WTC11 (cell line): ENCODE measurements at regions not wholly inside any gene's neighbourhood (a gene's known extent, or its start where the extent isn't known, plus 50 kb on each side); places are given as distances from the start of the nearest gene placed in this dataset.

Experiments
- ATAC-seq: fragments of 200-7000 bp; cut with Tn5 transposase; 2 replicates; pipeline ENCODE4 v1.10.0; 2021; ENCODE audit warnings: mild to moderate bottlenecking, moderate library complexity
- CTCF ChIA-PET: fragments of 300-600 bp; sonication (Branson Sonifier 250); formaldehyde crosslinking; loops from one replicate; lab custom pipeline; 2021; ENCODE audit warnings: antibody characterized with exemption; lab: Charles Lee
- POLR2A ChIA-PET: fragments of 350-600 bp; sonication (Branson Sonifier 250); formaldehyde crosslinking; loops from one replicate; lab custom pipeline; 2021; ENCODE audit warnings: antibody characterized with exemption; lab: Charles Lee
- DNase-seq: peaks from one replicate; pipeline ENCODE4 v3.0.0; 2021; ENCODE audit warnings: low spot score
- H3K27ac Mint-ChIP-seq: 2 replicates; pipeline ENCODE4 v1.8.0; 2021; ENCODE audit warnings: mixed read lengths
- H3K27me3 Mint-ChIP-seq: 2 replicates; pipeline ENCODE4 v1.8.0; 2021; ENCODE audit warnings: low read depth, mild to moderate bottlenecking, moderate library complexity, mixed read lengths
- H3K36me3 Mint-ChIP-seq: 2 replicates; pipeline ENCODE4 v1.8.0; 2021; ENCODE audit warnings: mixed read lengths
- H3K4me1 Mint-ChIP-seq: 2 replicates; pipeline ENCODE4 v1.8.0; 2022; ENCODE audit warnings: mixed read lengths
- H3K4me3 Mint-ChIP-seq: 2 replicates; pipeline ENCODE4 v1.8.0; 2021; ENCODE audit warnings: mild to moderate bottlenecking, moderate library complexity, mixed read lengths
- H3K9me3 Mint-ChIP-seq: 2 replicates; pipeline ENCODE4 v1.8.0; 2021; ENCODE audit warnings: mixed read lengths
- CREM ChIP-seq: sonication (generic); formaldehyde crosslinking; IDR thresholded peaks from 2 replicates; pipeline ENCODE4 v1.8.1; 2022; ENCODE audit warnings: mild to moderate bottlenecking, missing genetic modification reagents, moderate library complexity
- ELF4 ChIP-seq: sonication (generic); formaldehyde crosslinking; IDR thresholded peaks from 2 replicates; pipeline ENCODE4 v1.8.1; 2022; ENCODE audit warnings: low read depth, mild to moderate bottlenecking, moderate library complexity, missing genetic modification reagents
- ETV6 ChIP-seq: sonication (generic); formaldehyde crosslinking; IDR thresholded peaks from 2 replicates; pipeline ENCODE4 v1.8.1; 2022; ENCODE audit warnings: mild to moderate bottlenecking, missing genetic modification reagents
- FOXJ3 ChIP-seq: sonication (generic); formaldehyde crosslinking; IDR thresholded peaks from 2 replicates; pipeline ENCODE4 v1.9.0; 2021; ENCODE audit warnings: missing genetic modification reagents, mild to moderate bottlenecking, borderline replicate concordance
- GABPB1 ChIP-seq: sonication (generic); formaldehyde crosslinking; IDR thresholded peaks from 2 replicates; pipeline ENCODE4 v1.8.1; 2023; ENCODE audit warnings: mild to moderate bottlenecking, missing genetic modification reagents
- GRHL2 ChIP-seq: fragments of 250-450 bp; sonication (Bioruptor Pico); IDR thresholded peaks from 2 replicates; pipeline ENCODE4 v1.8.0; 2022; ENCODE audit warnings: mild to moderate bottlenecking, moderate library complexity; ENCODE audit not compliant: insufficient replicate concordance, severe bottlenecking
- NR2C2 ChIP-seq: sonication (generic); formaldehyde crosslinking; IDR thresholded peaks from 2 replicates; pipeline ENCODE4 v1.8.0; 2022; ENCODE audit warnings: mild to moderate bottlenecking, missing genetic modification reagents
- RORB ChIP-seq: fragments of 250-450 bp; sonication (Bioruptor Pico); IDR thresholded peaks from 2 replicates; pipeline ENCODE4 v1.9.0; 2021; ENCODE audit warnings: mild to moderate bottlenecking
- ZNF263 ChIP-seq: sonication (generic); formaldehyde crosslinking; IDR thresholded peaks from 2 replicates; pipeline ENCODE4 v1.8.1; 2022; ENCODE audit warnings: low read depth, mild to moderate bottlenecking, moderate library complexity, missing genetic modification reagents
- ZNF423 ChIP-seq: fragments of 250-450 bp; sonication (Bioruptor Pico); IDR thresholded peaks from 2 replicates; pipeline ENCODE4 v2.1.2; 2022; ENCODE audit warnings: mild to moderate bottlenecking, moderate library complexity
- TF ChIP-seq, protein P1 (sequence below): sonication (generic); formaldehyde crosslinking; IDR thresholded peaks from 2 replicates; pipeline ENCODE4 v1.8.1; 2022; ENCODE audit warnings: missing genetic modification reagents, borderline replicate concordance
- TF ChIP-seq, protein P2 (sequence below): fragments of 250-450 bp; sonication (Bioruptor Pico); conservative IDR thresholded peaks from 2 replicates; pipeline ENCODE4 v1.9.0; 2021; ENCODE audit warnings: mild to moderate bottlenecking
- TF ChIP-seq, protein P3 (sequence below): sonication (generic); formaldehyde crosslinking; IDR thresholded peaks from 2 replicates; pipeline ENCODE4 v1.8.0; 2022; ENCODE audit warnings: mild to moderate bottlenecking, missing genetic modification reagents
- TF ChIP-seq, protein P4 (sequence below): sonication (generic); formaldehyde crosslinking; IDR thresholded peaks from 2 replicates; pipeline ENCODE4 v1.8.1; 2023; ENCODE audit warnings: mild to moderate bottlenecking, missing genetic modification reagents, moderate library complexity
- TF ChIP-seq, protein P5 (sequence below): fragments of 250-450 bp; sonication (Bioruptor Pico); IDR thresholded peaks from 2 replicates; pipeline ENCODE4 v1.9.0; 2021; ENCODE audit warnings: mild to moderate bottlenecking
- TF ChIP-seq, protein P6 (sequence below): fragments of 250-450 bp; sonication (Bioruptor Pico); IDR thresholded peaks from 2 replicates; pipeline ENCODE4 v1.9.0; 2021; ENCODE audit warnings: mild to moderate bottlenecking, borderline replicate concordance

DNA sequence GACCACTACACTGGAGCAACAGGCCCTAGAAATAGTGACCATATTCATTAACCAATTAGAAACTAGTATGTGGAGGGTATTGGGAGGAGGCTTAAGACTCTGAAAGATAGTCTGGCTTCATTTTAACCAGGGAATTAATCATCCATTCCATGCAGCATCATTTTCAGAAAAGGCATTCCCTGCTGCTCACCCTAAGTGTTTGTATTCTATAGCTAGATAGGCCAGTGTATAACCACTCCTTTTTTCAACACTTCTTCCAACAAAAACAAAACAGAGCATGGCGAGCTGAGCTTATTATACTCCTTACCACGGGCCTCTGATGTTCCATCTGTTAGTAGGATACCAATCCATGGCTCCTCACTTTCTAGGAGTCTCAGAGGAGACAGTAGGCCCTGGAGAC lies 112.0 kb upstream of the PKDCC start:
- DNase-seq = no peak
- POLR2A ChIA-PET = no interaction called here
- TF ChIP-seq, protein P1, sequence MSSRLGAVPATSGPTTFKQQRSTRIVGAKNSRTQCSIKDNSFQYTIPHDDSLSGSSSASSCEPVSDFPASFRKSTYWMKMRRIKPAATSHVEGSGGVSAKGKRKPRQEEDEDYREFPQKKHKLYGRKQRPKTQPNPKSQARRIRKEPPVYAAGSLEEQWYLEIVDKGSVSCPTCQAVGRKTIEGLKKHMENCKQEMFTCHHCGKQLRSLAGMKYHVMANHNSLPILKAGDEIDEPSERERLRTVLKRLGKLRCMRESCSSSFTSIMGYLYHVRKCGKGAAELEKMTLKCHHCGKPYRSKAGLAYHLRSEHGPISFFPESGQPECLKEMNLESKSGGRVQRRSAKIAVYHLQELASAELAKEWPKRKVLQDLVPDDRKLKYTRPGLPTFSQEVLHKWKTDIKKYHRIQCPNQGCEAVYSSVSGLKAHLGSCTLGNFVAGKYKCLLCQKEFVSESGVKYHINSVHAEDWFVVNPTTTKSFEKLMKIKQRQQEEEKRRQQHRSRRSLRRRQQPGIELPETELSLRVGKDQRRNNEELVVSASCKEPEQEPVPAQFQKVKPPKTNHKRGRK (CRISPR knock-in tag) = no peak
- TF ChIP-seq FOXJ3 (CRISPR knock-in tag) = no peak
- TF ChIP-seq, all 79 proteins: peak for 0
- Mint-ChIP-seq H3K36me3 (no peaks in the 10 kb centered on the region), H3K27me3 (no peaks in the 10 kb centered on the region; the same call in 1 of the 2 replicates), H3K9me3 (no peaks in the 10 kb centered on the region), H3K4me3 (no peak overlapping the region), H3K4me1 (peaks cover 69% of the 10 kb centered on the region), H3K27ac (no peak overlapping the region)
- ATAC-seq = no peak
- CTCF ChIA-PET = interaction anchor here (3.3 kb wide), 1 partner anchor 65 kb away, joined by 36 read pairs; no protein-coding TSS in a partner anchor

DNA sequence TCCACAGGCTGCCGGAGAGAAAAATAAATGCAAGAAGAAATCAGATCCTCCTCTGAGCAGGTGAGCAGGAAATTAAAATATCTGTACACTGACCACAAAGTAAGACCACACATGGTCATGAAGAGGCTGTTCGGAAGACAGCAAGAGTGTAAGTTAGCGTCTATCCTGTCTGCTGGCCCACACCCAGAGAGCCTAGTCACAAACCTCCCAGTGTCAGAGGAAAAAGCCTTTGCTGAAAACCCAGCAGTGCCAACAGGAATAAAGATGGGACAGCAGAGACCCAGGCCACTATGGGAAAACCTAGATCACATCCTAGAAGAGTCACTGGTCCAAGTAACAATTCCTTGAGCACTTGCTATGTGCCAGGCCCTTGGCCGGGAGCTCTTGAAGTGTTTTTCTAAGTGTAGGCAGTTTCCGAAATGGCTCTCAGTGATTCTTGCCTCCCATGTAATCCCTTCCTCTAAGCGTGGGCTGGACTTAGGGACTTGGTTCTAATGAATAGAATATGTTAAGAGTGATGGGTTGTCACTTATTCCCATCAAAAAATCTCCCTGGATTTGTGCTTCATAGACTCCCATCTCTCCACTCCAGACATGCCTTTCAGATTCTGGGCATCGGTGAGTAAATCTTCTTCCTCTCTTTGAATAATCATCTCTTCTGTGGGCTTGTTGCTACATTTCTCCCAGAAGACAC lies 110.9 kb upstream of the PKDCC start:
- ChIA-PET POLR2A (interaction anchor here (0.6 to 3.9 kb wide), 6 partner anchors 9 to 141 kb away, joined by 3 to 28 read pairs (median 4); partner anchors contain the start of gene PKDCC), CTCF (interaction anchor here (0.6 to 3.3 kb wide), 10 partner anchors 9 to 154 kb away, joined by 3 to 36 read pairs (median 10); no protein-coding TSS in a partner anchor)
- DNase-seq (no peak), ATAC-seq (no peak)
- no peak for TF ChIP-seq CREM
- TF ChIP-seq NR2C2 (CRISPR knock-in tag) = no peak
- TF ChIP-seq GRHL2 (CRISPR knock-in tag) = no peak
- no peak for TF ChIP-seq GABPB1 (CRISPR knock-in tag)
- no peak for TF ChIP-seq ZNF263 (CRISPR knock-in tag)
- TF ChIP-seq, protein P2, sequence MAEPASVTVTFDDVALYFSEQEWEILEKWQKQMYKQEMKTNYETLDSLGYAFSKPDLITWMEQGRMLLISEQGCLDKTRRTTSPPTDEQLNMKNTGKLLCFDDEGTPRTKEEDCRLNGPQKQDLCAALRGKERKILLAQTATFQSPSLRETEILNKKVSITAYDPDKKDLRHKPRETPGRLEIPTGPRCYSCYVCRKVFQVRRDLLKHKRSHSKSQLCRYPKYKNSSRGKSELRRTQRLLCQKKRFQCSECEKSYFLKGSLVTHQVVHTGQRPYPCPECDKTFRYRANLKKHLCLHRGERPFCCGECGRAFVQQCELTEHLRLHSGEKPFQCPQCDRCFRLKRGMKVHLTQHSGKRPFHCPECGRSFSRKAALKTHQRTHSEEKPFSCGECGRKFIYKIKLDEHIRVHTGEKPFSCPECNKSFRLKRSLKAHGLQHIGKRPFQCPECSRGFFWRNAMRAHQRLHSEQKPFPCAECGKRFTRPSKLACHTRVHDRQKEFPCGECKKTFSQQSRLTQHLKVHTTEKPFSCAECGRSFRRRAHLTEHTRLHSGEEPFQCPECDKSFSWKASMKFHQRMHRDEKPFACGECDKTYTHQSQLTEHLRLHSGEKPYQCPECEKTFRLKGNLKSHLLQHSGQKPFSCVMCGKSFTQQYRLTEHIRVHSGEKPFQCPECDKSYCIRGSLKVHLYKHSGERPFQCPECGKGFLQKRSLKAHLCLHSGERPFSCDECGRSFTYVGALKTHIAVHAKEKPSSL = no peak
- no peak for TF ChIP-seq ELF4 (CRISPR knock-in tag)
- TF ChIP-seq ZNF423 (CRISPR knock-in tag) = no peak
- TF ChIP-seq RORB (CRISPR knock-in tag) = no peak
- TF ChIP-seq, protein P3, sequence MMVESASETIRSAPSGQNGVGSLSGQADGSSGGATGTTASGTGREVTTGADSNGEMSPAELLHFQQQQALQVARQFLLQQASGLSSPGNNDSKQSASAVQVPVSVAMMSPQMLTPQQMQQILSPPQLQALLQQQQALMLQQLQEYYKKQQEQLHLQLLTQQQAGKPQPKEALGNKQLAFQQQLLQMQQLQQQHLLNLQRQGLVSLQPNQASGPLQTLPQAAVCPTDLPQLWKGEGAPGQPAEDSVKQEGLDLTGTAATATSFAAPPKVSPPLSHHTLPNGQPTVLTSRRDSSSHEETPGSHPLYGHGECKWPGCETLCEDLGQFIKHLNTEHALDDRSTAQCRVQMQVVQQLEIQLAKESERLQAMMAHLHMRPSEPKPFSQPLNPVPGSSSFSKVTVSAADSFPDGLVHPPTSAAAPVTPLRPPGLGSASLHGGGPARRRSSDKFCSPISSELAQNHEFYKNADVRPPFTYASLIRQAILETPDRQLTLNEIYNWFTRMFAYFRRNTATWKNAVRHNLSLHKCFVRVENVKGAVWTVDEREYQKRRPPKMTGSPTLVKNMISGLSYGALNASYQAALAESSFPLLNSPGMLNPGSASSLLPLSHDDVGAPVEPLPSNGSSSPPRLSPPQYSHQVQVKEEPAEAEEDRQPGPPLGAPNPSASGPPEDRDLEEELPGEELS (CRISPR knock-in tag) = no peak
- TF ChIP-seq, protein P4, sequence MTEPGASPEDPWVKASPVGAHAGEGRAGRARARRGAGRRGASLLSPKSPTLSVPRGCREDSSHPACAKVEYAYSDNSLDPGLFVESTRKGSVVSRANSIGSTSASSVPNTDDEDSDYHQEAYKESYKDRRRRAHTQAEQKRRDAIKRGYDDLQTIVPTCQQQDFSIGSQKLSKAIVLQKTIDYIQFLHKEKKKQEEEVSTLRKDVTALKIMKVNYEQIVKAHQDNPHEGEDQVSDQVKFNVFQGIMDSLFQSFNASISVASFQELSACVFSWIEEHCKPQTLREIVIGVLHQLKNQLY (CRISPR knock-in tag) = no peak
- H3K36me3 Mint-ChIP-seq = no peaks in the 10 kb centered on the region
- H3K27ac Mint-ChIP-seq = peak overlapping the region; percentile 92
- H3K4me1 Mint-ChIP-seq = peaks cover 79% of the 10 kb centered on the region
- no peaks in the 10 kb centered on the region for H3K9me3 Mint-ChIP-seq
- no peaks in the 10 kb centered on the region; the same call in 1 of the 2 replicates for H3K27me3 Mint-ChIP-seq
- H3K4me3 Mint-ChIP-seq = no peak overlapping the region

DNA sequence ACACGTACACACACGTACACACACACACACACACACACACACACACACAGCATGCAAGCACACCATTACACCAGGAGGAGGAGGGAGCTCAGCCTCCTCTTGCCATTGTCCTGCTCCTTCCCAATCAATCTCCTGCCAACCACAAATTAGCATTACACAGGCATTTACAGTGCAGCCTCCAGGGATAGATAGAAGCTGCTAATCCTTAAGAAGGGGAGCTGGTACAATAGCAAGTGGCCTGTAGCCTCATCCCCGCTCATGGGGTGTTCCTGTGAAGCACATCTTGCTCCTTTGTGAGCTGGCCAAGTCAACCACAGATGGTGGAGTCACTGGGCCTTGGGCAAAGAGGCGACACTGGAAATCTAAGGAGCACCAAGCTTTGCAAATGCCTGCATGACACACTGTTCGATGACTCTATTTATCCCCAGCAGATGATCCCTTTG lies 110.3 kb upstream of the PKDCC start:
- H3K36me3 Mint-ChIP-seq = no peaks in the 10 kb centered on the region
- H3K9me3 Mint-ChIP-seq = no peaks in the 10 kb centered on the region
- POLR2A ChIA-PET = interaction anchor here (0.6 to 3.9 kb wide), 9 partner anchors 10 to 140 kb away, joined by 3 to 28 read pairs (median 4); partner anchors contain the start of gene PKDCC
- peak overlapping the region; percentile 92 for H3K27ac Mint-ChIP-seq
- no peaks in the 10 kb centered on the region; the same call in 1 of the 2 replicates for H3K27me3 Mint-ChIP-seq
- H3K4me3 Mint-ChIP-seq = peak overlapping the region; percentile 16; the same call in 1 of the 2 replicates
- H3K4me1 Mint-ChIP-seq = peaks cover 81% of the 10 kb centered on the region
- DNase-seq (peak; percentile 38), ATAC-seq (peak; percentile 79)
- CTCF ChIA-PET = interaction anchor here (0.5 to 3.3 kb wide), 22 partner anchors 10 to 153 kb away, joined by 3 to 36 read pairs (median 3); partner anchors contain the start of gene PKDCC
- TF ChIP-seq, protein P5, sequence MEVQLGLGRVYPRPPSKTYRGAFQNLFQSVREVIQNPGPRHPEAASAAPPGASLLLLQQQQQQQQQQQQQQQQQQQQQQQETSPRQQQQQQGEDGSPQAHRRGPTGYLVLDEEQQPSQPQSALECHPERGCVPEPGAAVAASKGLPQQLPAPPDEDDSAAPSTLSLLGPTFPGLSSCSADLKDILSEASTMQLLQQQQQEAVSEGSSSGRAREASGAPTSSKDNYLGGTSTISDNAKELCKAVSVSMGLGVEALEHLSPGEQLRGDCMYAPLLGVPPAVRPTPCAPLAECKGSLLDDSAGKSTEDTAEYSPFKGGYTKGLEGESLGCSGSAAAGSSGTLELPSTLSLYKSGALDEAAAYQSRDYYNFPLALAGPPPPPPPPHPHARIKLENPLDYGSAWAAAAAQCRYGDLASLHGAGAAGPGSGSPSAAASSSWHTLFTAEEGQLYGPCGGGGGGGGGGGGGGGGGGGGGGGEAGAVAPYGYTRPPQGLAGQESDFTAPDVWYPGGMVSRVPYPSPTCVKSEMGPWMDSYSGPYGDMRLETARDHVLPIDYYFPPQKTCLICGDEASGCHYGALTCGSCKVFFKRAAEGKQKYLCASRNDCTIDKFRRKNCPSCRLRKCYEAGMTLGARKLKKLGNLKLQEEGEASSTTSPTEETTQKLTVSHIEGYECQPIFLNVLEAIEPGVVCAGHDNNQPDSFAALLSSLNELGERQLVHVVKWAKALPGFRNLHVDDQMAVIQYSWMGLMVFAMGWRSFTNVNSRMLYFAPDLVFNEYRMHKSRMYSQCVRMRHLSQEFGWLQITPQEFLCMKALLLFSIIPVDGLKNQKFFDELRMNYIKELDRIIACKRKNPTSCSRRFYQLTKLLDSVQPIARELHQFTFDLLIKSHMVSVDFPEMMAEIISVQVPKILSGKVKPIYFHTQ = no peak
- TF ChIP-seq, protein P6, sequence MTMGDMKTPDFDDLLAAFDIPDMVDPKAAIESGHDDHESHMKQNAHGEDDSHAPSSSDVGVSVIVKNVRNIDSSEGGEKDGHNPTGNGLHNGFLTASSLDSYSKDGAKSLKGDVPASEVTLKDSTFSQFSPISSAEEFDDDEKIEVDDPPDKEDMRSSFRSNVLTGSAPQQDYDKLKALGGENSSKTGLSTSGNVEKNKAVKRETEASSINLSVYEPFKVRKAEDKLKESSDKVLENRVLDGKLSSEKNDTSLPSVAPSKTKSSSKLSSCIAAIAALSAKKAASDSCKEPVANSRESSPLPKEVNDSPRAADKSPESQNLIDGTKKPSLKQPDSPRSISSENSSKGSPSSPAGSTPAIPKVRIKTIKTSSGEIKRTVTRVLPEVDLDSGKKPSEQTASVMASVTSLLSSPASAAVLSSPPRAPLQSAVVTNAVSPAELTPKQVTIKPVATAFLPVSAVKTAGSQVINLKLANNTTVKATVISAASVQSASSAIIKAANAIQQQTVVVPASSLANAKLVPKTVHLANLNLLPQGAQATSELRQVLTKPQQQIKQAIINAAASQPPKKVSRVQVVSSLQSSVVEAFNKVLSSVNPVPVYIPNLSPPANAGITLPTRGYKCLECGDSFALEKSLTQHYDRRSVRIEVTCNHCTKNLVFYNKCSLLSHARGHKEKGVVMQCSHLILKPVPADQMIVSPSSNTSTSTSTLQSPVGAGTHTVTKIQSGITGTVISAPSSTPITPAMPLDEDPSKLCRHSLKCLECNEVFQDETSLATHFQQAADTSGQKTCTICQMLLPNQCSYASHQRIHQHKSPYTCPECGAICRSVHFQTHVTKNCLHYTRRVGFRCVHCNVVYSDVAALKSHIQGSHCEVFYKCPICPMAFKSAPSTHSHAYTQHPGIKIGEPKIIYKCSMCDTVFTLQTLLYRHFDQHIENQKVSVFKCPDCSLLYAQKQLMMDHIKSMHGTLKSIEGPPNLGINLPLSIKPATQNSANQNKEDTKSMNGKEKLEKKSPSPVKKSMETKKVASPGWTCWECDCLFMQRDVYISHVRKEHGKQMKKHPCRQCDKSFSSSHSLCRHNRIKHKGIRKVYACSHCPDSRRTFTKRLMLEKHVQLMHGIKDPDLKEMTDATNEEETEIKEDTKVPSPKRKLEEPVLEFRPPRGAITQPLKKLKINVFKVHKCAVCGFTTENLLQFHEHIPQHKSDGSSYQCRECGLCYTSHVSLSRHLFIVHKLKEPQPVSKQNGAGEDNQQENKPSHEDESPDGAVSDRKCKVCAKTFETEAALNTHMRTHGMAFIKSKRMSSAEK (CRISPR knock-in tag) = no peak; the same call in 1 of the 2 replicates
- TF ChIP-seq CREM (peak; percentile 36; the same call in 1 of the 2 replicates), ETV6 (CRISPR knock-in tag) (peak; percentile 57; the same call in 1 of the 2 replicates)
